ENCODE measurements at regions not wholly inside any gene's neighbourhood (a gene's known extent, or its start where the extent isn't known, plus 50 kb on each side); places are given as distances from the start of the nearest gene placed in this dataset.

- no peak for DNase-seq (ENCODE audit: low read depth)
Observed at GRCh38 chr19:28535352-28535775, 677.6 kb downstream of the UQCRFS1 start.

GRCh38 chr19:28534766-28535351 lies 678.1 kb downstream of the UQCRFS1 start:
- DNase-seq (ENCODE audit: low read depth), result no peak

GRCh38 chr19:28532765-28533341 lies 680.1 kb downstream of the UQCRFS1 start:
- no peak for DNase-seq (ENCODE audit: low read depth)

- DNase-seq (ENCODE audit: low read depth), result no peak
Observed at GRCh38 chr19:28531979-28532378, 681.0 kb downstream of the UQCRFS1 start.

GRCh38 chr19:28530406-28531035 lies 682.4 kb downstream of the UQCRFS1 start:
- no peak for DNase-seq (ENCODE audit: low read depth)

GRCh38 chr19:28526038-28526437 lies 686.9 kb downstream of the UQCRFS1 start:
- DNase-seq (ENCODE audit: low read depth), result no peak

- no peak for DNase-seq (ENCODE audit: low read depth)
Observed at GRCh38 chr19:28523619-28524018, 689.3 kb downstream of the UQCRFS1 start.

GRCh38 chr19:28522545-28522922 lies 690.4 kb downstream of the UQCRFS1 start:
- no peak for DNase-seq (ENCODE audit: low read depth)

GRCh38 chr19:28521614-28522544 lies 691.1 kb downstream of the UQCRFS1 start:
- no peak for DNase-seq (ENCODE audit: low read depth)

GRCh38 chr19:28520998-28521568 lies 691.9 kb downstream of the UQCRFS1 start:
- no peak for DNase-seq (ENCODE audit: low read depth)

- no peak for DNase-seq (ENCODE audit: low read depth)
Observed at GRCh38 chr19:28519952-28520861, 692.7 kb downstream of the UQCRFS1 start.

GRCh38 chr19:28519218-28519779 lies 693.7 kb downstream of the UQCRFS1 start:
- DNase-seq (ENCODE audit: low read depth), result no peak

- DNase-seq (ENCODE audit: low read depth), result no peak
Observed at GRCh38 chr19:28516415-28516872, 696.5 kb downstream of the UQCRFS1 start.

GRCh38 chr19:28514166-28514565 lies 698.8 kb downstream of the UQCRFS1 start:
- DNase-seq (ENCODE audit: low read depth), result no peak

- no peak for DNase-seq (ENCODE audit: low read depth)
Observed at GRCh38 chr19:28511655-28512054, 701.3 kb downstream of the UQCRFS1 start.

GRCh38 chr19:28509079-28509895 lies 703.7 kb downstream of the UQCRFS1 start:
- no peak for DNase-seq (ENCODE audit: low read depth)

GRCh38 chr19:28508666-28509065 lies 704.3 kb downstream of the UQCRFS1 start:
- no peak for DNase-seq (ENCODE audit: low read depth)

GRCh38 chr19:28505933-28506332 lies 707.0 kb downstream of the UQCRFS1 start:
- DNase-seq (ENCODE audit: low read depth), result no peak

GRCh38 chr19:28505134-28505533 lies 707.8 kb downstream of the UQCRFS1 start:
- DNase-seq (ENCODE audit: low read depth), result no peak

GRCh38 chr19:28504727-28505126 lies 708.2 kb downstream of the UQCRFS1 start:
- no peak for DNase-seq (ENCODE audit: low read depth)
